Adrenal gland (tissue), 5 donors: ENCODE measurements at regions not wholly inside any gene's neighbourhood (a gene's known extent, or its start where the extent isn't known, plus 50 kb on each side); places are given as distances from the start of the nearest gene placed in this dataset.

Experiments used
- POLR2A ChIP-seq, 2 donors: fragments of 450-650 bp; IDR thresholded peaks; one replicate each; pipeline ENCODE4 v1.6.1; 2017; ENCODE audit warnings: antibody characterized with exemption in 2 of 2, mild to moderate bottlenecking in 2 of 2, moderate library complexity in 1 of 2
- TF ChIP-seq, protein P1 (sequence below), 6 experiments: fragments of 450-650 bp in 4 of 6; fragments of 200-600 bp in 2 of 6; sonication (generic) in 1 of 6; IDR thresholded peaks; 1 replicate in 5 of 6; 2 replicates in 1 of 6; pipeline versions ENCODE4 v1.5.1 to v1.8.0; 2016 to 2021; ENCODE audit warnings: antibody characterized with exemption in 6 of 6, mild to moderate bottlenecking in 2 of 6, moderate library complexity in 1 of 6
- donor health status: DM: no; HTN: no; CAD: no.

DNA sequence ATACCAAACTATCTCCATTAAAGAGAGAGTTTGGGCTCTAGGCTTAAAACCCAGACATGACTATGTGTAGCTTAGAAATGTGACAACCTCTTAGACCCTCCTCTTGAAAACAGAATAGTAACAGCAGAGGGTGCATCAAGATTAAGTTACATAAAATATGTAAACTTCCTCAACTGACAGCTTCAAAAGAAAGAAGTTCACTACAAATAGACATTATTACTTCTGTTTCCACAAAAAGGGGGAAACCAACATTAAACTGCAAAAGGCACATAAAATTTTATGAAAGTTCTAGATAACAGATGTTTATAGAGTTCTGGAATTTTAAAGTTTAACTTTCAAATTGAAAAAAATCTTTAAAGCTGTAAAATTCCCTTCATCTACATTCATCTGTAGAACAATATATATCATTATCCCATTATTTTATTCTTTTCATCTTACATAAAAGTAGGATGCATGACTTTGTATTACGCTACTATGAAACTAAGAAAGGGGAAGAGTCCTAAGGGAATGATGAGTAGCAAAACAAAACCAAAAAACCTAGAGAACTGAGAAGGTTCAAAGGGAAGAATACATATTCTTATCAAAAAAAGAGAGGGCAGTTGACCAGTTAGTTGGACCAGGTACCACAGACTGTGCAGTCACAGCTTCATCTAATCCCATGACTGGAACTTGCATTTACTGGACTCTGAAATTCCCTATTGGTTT is 177.0 kb downstream of the SIPA1L2 start:
- TF ChIP-seq, protein P1, sequence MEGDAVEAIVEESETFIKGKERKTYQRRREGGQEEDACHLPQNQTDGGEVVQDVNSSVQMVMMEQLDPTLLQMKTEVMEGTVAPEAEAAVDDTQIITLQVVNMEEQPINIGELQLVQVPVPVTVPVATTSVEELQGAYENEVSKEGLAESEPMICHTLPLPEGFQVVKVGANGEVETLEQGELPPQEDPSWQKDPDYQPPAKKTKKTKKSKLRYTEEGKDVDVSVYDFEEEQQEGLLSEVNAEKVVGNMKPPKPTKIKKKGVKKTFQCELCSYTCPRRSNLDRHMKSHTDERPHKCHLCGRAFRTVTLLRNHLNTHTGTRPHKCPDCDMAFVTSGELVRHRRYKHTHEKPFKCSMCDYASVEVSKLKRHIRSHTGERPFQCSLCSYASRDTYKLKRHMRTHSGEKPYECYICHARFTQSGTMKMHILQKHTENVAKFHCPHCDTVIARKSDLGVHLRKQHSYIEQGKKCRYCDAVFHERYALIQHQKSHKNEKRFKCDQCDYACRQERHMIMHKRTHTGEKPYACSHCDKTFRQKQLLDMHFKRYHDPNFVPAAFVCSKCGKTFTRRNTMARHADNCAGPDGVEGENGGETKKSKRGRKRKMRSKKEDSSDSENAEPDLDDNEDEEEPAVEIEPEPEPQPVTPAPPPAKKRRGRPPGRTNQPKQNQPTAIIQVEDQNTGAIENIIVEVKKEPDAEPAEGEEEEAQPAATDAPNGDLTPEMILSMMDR (IDR thresholded peaks at IDR 0.05), result no peak
- TF ChIP-seq POLR2A (IDR thresholded peaks at IDR 0.05), result no peak
